ENCODE measurements at regions not wholly inside any gene's neighbourhood (a gene's known extent, or its start where the extent isn't known, plus 50 kb on each side); places are given as distances from the start of the nearest gene placed in this dataset.

DNA sequence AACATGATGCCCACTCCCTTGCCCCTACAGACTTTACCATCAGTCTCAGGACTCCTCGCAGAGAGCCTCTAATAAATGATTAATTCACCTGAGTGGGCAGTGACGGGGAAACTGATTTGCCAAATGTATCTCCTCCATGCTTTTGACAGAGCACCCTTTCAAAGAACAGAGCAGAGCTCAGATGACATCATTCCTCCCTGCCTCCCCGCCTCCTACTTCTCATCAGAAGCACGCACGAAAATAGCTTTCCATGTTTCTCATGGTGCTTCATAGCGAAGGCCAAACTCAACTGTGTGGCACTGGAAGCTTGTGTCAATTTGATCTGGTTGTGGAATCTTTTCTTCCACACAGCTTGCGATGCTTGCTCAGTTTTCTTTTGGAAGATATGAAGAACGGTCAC lies 442.5 kb downstream of the RPS24 start:
- CTCF ChIA-PET = no interaction called here
- TF ChIP-seq, protein P1, sequence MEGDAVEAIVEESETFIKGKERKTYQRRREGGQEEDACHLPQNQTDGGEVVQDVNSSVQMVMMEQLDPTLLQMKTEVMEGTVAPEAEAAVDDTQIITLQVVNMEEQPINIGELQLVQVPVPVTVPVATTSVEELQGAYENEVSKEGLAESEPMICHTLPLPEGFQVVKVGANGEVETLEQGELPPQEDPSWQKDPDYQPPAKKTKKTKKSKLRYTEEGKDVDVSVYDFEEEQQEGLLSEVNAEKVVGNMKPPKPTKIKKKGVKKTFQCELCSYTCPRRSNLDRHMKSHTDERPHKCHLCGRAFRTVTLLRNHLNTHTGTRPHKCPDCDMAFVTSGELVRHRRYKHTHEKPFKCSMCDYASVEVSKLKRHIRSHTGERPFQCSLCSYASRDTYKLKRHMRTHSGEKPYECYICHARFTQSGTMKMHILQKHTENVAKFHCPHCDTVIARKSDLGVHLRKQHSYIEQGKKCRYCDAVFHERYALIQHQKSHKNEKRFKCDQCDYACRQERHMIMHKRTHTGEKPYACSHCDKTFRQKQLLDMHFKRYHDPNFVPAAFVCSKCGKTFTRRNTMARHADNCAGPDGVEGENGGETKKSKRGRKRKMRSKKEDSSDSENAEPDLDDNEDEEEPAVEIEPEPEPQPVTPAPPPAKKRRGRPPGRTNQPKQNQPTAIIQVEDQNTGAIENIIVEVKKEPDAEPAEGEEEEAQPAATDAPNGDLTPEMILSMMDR (IDR thresholded peaks at IDR 0.05; ENCODE audit: low read depth, low read length) = no peak
- no peaks in the 10 kb centered on the region for H3K9me3 ChIP-seq (ENCODE audit: control insufficient read depth, insufficient read depth, low read length)
- H3K4me3 ChIP-seq (ENCODE audit: low read depth, low read length) = no peak overlapping the region
- no peak overlapping the region for H3K27ac ChIP-seq (ENCODE audit: low read depth, low read length)
- DNase-seq (ENCODE audit: low read depth, low spot score) = no peak
- H3K27me3 ChIP-seq (ENCODE audit: control insufficient read depth, insufficient read depth, low read length) = peaks cover 3% of the 10 kb centered on the region
- POLR2A ChIA-PET = no interaction called here

DNA sequence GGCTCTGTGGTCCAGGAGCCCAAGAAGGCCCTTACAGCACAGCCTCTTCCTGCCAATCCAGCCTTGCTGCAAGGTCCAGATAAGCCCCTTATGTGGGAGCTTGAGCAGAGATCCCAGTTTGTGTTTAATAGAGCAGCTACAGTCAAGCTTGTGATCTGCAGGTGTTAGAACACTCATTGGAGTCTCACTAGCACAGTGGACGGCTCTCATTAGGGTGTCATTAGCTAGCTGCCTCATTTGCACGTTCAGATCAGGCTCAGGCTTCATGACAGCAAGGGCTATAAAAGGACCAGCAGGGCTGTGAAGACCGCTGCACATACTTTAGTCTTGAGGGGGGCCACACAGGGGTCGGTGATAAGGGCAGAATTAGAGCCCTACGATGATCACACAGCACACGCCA lies 443.2 kb downstream of the RPS24 start:
- CTCF ChIA-PET = no interaction called here
- TF ChIP-seq, protein P1 (IDR thresholded peaks at IDR 0.05; ENCODE audit: low read depth, low read length) = no peak

DNA sequence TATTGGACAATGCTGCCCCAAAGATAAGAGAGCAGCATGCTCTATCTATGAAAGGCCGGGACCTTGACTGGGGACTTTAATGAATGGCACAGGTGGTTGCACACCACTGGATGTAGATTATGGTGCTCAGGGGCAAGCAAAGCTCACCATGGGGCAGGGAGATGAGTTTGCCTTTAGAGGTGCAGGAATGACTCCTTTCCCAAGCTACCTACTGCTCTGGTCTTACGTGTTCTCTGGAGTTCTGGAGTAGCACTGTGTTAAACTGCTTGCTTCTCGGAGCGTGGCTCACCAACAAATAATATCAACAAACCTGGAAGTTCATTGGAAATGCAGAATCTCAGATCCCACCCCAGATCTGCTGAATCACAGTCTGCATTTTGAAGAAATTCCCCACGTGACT lies 445.3 kb downstream of the RPS24 start:
- Histone ChIP-seq H3K27me3 (ENCODE audit: control insufficient read depth, insufficient read depth, low read length) (peaks cover 3% of the 10 kb centered on the region), H3K9me3 (ENCODE audit: control insufficient read depth, insufficient read depth, low read length) (no peaks in the 10 kb centered on the region), H3K4me3 (ENCODE audit: low read depth, low read length) (no peak overlapping the region), H3K27ac (ENCODE audit: low read depth, low read length) (no peak overlapping the region)
- CTCF ChIA-PET = no interaction called here
- no peak for DNase-seq (ENCODE audit: low read depth, low spot score)
- TF ChIP-seq, protein P1 (IDR thresholded peaks at IDR 0.05; ENCODE audit: low read depth, low read length) = no peak
- POLR2A ChIA-PET = no interaction called here

More for the DNA sequence above, 443.2 kb downstream of the RPS24 start:
- Histone ChIP-seq H3K27ac (ENCODE audit: low read depth, low read length) (no peak overlapping the region), H3K9me3 (ENCODE audit: control insufficient read depth, insufficient read depth, low read length) (no peaks in the 10 kb centered on the region), H3K27me3 (ENCODE audit: control insufficient read depth, insufficient read depth, low read length) (peaks cover 3% of the 10 kb centered on the region), H3K4me3 (ENCODE audit: low read depth, low read length) (no peak overlapping the region)
- no peak for DNase-seq (ENCODE audit: low read depth, low spot score)
- POLR2A ChIA-PET = no interaction called here

- ChIA-PET POLR2A (no interaction called here), CTCF (no interaction called here)
- no peak for DNase-seq (ENCODE audit: low read depth, low spot score)
- H3K27me3 ChIP-seq (ENCODE audit: control insufficient read depth, insufficient read depth, low read length) = peaks cover 3% of the 10 kb centered on the region
- no peaks in the 10 kb centered on the region for H3K9me3 ChIP-seq (ENCODE audit: control insufficient read depth, insufficient read depth, low read length)
- H3K4me3 ChIP-seq (ENCODE audit: low read depth, low read length) = no peak overlapping the region
- TF ChIP-seq, protein P1 (IDR thresholded peaks at IDR 0.05; ENCODE audit: low read depth, low read length) = no peak
- no peak overlapping the region for H3K27ac ChIP-seq (ENCODE audit: low read depth, low read length)
Measured at GRCh38 chr10:78479467-78479866, 445.8 kb downstream of the RPS24 start.

- ChIA-PET CTCF (no interaction called here), POLR2A (no interaction called here)
- peaks cover 3% of the 10 kb centered on the region for H3K27me3 ChIP-seq (ENCODE audit: control insufficient read depth, insufficient read depth, low read length)
- no peak for DNase-seq (ENCODE audit: low read depth, low spot score)
- no peak overlapping the region for H3K27ac ChIP-seq (ENCODE audit: low read depth, low read length)
- H3K9me3 ChIP-seq (ENCODE audit: control insufficient read depth, insufficient read depth, low read length) = no peaks in the 10 kb centered on the region
- H3K4me3 ChIP-seq (ENCODE audit: low read depth, low read length) = no peak overlapping the region
- TF ChIP-seq, protein P1 (IDR thresholded peaks at IDR 0.05; ENCODE audit: low read depth, low read length) = no peak
Measured at GRCh38 chr10:78481842-78482241, 448.2 kb downstream of the RPS24 start.
